ENCODE measurements at regions not wholly inside any gene's neighbourhood (a gene's known extent, or its start where the extent isn't known, plus 50 kb on each side); places are given as distances from the start of the nearest gene placed in this dataset.

GRCh38 chr11:15675683-15676082, 561.0 kb downstream of the INSC start:
- no CpG with 5 or more reads among the region's 1 CpG for WGBS (ENCODE audit: extremely low coverage, insufficient read length, low lambda C conversion rate)

More at GRCh38 chr11:15675683-15676082, 561.0 kb downstream of the INSC start:
- H2BK20ac ChIP-seq (ENCODE audit: low read depth, low read length, poor library complexity, severe bottlenecking), result no peak overlapping the region
- H2BK120ac ChIP-seq (ENCODE audit: low read depth, low read length, poor library complexity, severe bottlenecking), result no peak overlapping the region
- no peak overlapping the region for H2AK5ac ChIP-seq (ENCODE audit: insufficient read length, low read length)
- no peak overlapping the region for H2AFZ ChIP-seq (ENCODE audit: low read length)
- H3K23me2 ChIP-seq (ENCODE audit: insufficient read length, low read depth, low read length, poor library complexity, severe bottlenecking), result no peaks in the 10 kb centered on the region
- H4K20me1 ChIP-seq (ENCODE audit: control insufficient read depth, insufficient read depth, insufficient read length), result no peaks in the 10 kb centered on the region
- Mint-ChIP-seq H3K4me1 (no peaks in the 10 kb centered on the region; a peak in 1 of 4 replicates), H3K27ac (no peak overlapping the region), H3K4me3 (no peak overlapping the region), H3K9me3 (peaks cover 25 to 31% of the 10 kb centered on the region in 2 experiments), H3K36me3 (ENCODE audit: insufficient read depth in 1 of 3, low read depth in 3 of 3) (peaks cover 4 to 26% (median 10%) of the 10 kb centered on the region in 3 experiments; a peak in 6 of 7 replicates), H3K27me3 (ENCODE audit: low read depth) (no peaks in the 10 kb centered on the region; the same call in 1 of the 2 replicates)
- no peak overlapping the region for H4K91ac ChIP-seq (ENCODE audit: insufficient read length, low read depth, low read length)
- no peak overlapping the region for H3K4ac ChIP-seq (ENCODE audit: low read depth, low read length)
- H3K56ac ChIP-seq (ENCODE audit: insufficient read length, low read depth, low read length), result no peak overlapping the region
- DNase-seq, result no peak
- no peaks in the 10 kb centered on the region for H3K79me1 ChIP-seq (ENCODE audit: insufficient read depth, low read depth, low read length, poor library complexity, severe bottlenecking)
- no peaks in the 10 kb centered on the region for H3K4me1 ChIP-seq (ENCODE audit: insufficient read depth, low read length)
- TF ChIP-seq CTCF (conservative IDR thresholded peaks at IDR 0.05), result no peak
- no peaks in the 10 kb centered on the region for H3K79me2 ChIP-seq (ENCODE audit: insufficient read depth, low read length)
- H3K9me3 ChIP-seq (ENCODE audit: control insufficient read depth, low read depth, low read length), result no peaks in the 10 kb centered on the region
- no peak overlapping the region for H3K27ac ChIP-seq (ENCODE audit: insufficient read length, low read depth, low read length)
- H2BK5ac ChIP-seq (ENCODE audit: insufficient read length, low read length), result no peak overlapping the region
- H3K4me2 ChIP-seq (ENCODE audit: insufficient read depth, insufficient read length, low read length), result no peak overlapping the region
- H4K8ac ChIP-seq (replicated peaks; ENCODE audit: insufficient read length, low read depth, low read length), result no peak overlapping the region
- no peak overlapping the region for H2BK12ac ChIP-seq (ENCODE audit: insufficient read length, low read depth, low read length)
- H3K18ac ChIP-seq (ENCODE audit: insufficient read length, low read depth, low read length), result no peak overlapping the region
- H3K9ac ChIP-seq (ENCODE audit: extremely low read depth, insufficient read length, low read length), result no peak overlapping the region
- no peak overlapping the region for H4K5ac ChIP-seq (ENCODE audit: insufficient read length, low read depth, low read length)
- no peak overlapping the region for H3K23ac ChIP-seq (ENCODE audit: insufficient read length, low read depth, low read length)
- H3K14ac ChIP-seq (ENCODE audit: insufficient read depth, low read length), result no peak overlapping the region
- no peaks in the 10 kb centered on the region for H3K27me3 ChIP-seq (ENCODE audit: insufficient read depth, low read length)
- no peak overlapping the region for H2BK15ac ChIP-seq (ENCODE audit: low read depth, low read length)
- no peak overlapping the region for H3T11ph ChIP-seq (ENCODE audit: low read length)

Data from H9 (cell line).